ENCODE measurements at regions not wholly inside any gene's neighbourhood (a gene's known extent, or its start where the extent isn't known, plus 50 kb on each side); places are given as distances from the start of the nearest gene placed in this dataset.

GRCh38 chr12:31887109-31887811 is 72.0 kb upstream of the RESF1 start:
- TF ChIP-seq CTCF (IDR thresholded peaks at IDR 0.05) = no peak
- no peak for TF ChIP-seq POLR2A (IDR thresholded peaks at IDR 0.05)
- no peak for TF ChIP-seq EP300 (IDR thresholded peaks at IDR 0.05)
- TF ChIP-seq POLR2AphosphoS5 (IDR thresholded peaks at IDR 0.05) = no peak
